SH-SY5Y (cell line): ENCODE measurements at regions not wholly inside any gene's neighbourhood (a gene's known extent, or its start where the extent isn't known, plus 50 kb on each side); places are given as distances from the start of the nearest gene placed in this dataset.

Experiments used
- GATA2 ChIP-seq: IDR thresholded peaks from 2 replicates; pipeline ENCODE4 v1.6.1; 2011; ENCODE audit warnings: mild to moderate bottlenecking, low read depth, low read length
- GATA3 ChIP-seq: IDR thresholded peaks from 2 replicates; pipeline ENCODE4 v1.6.1; 2011; ENCODE audit warnings: low read depth, mild to moderate bottlenecking, low read length, moderate library complexity

GRCh38 chr3:159607856-159608255 lies 380.8 kb upstream of the IL12A start:
- TF ChIP-seq GATA2 (no peak), GATA3 (no peak)

GRCh38 chr3:159608311-159608710 lies 380.3 kb upstream of the IL12A start:
- TF ChIP-seq GATA3 = no peak
- TF ChIP-seq GATA2 = no peak

- no peak for TF ChIP-seq GATA3
- TF ChIP-seq GATA2 = no peak
These were observed 379.0 kb upstream of the IL12A start for GRCh38 chr3:159609625-159610024.

- TF ChIP-seq GATA2 (no peak), GATA3 (no peak)
These were observed 372.3 kb upstream of the IL12A start for GRCh38 chr3:159616234-159616825.

- TF ChIP-seq GATA2 (no peak), GATA3 (no peak)
These were observed 369.2 kb upstream of the IL12A start for GRCh38 chr3:159619341-159619885.

GRCh38 chr3:159620281-159620680 lies 368.4 kb upstream of the IL12A start:
- no peak for TF ChIP-seq GATA2
- TF ChIP-seq GATA3 = no peak

GRCh38 chr3:159620873-159621272 lies 367.8 kb upstream of the IL12A start:
- no peak for TF ChIP-seq GATA2
- no peak for TF ChIP-seq GATA3

GRCh38 chr3:159624616-159625015 lies 364.0 kb upstream of the IL12A start:
- TF ChIP-seq GATA2 = no peak
- TF ChIP-seq GATA3 = no peak

GRCh38 chr3:159625594-159625993 lies 363.0 kb upstream of the IL12A start:
- TF ChIP-seq GATA2 (no peak), GATA3 (no peak)

- TF ChIP-seq GATA2 (no peak), GATA3 (no peak)
These were observed 362.0 kb upstream of the IL12A start for GRCh38 chr3:159626598-159626997.

GRCh38 chr3:159627229-159627628 lies 361.4 kb upstream of the IL12A start:
- TF ChIP-seq GATA2 = no peak
- no peak for TF ChIP-seq GATA3

GRCh38 chr3:159627634-159628033 lies 361.0 kb upstream of the IL12A start:
- TF ChIP-seq GATA3 (no peak), GATA2 (no peak)

GRCh38 chr3:159629329-159630084 lies 359.1 kb upstream of the IL12A start:
- no peak for TF ChIP-seq GATA2
- TF ChIP-seq GATA3 = no peak

GRCh38 chr3:159631226-159631625 lies 357.4 kb upstream of the IL12A start:
- TF ChIP-seq GATA3 (no peak), GATA2 (no peak)

GRCh38 chr3:159632128-159632527 lies 356.5 kb upstream of the IL12A start:
- TF ChIP-seq GATA2 (no peak), GATA3 (no peak)
